CD14-positive monocyte (primary cell): ENCODE measurements at regions not wholly inside any gene's neighbourhood (a gene's known extent, or its start where the extent isn't known, plus 50 kb on each side); places are given as distances from the start of the nearest gene placed in this dataset.

Experiments used
- DNase-seq, 3 donors: peaks; one replicate each; pipeline ENCODE4 v3.0.0-alpha.2; 2011 to 2022
- H2AFZ ChIP-seq: 2 replicates; pipeline ENCODE4 v1.6.0; 2012; ENCODE audit warnings: mild to moderate bottlenecking, low read depth, low read length, inconsistent platforms; ENCODE audit not compliant: insufficient read depth, poor library complexity, severe bottlenecking
- H3K27ac ChIP-seq, 2 donors: 1 replicate in 1 of 2; 2 replicates in 1 of 2; pipeline ENCODE4 v1.5.1; 2012 to 2013; ENCODE audit warnings: low read length in 2 of 2, control low read depth in 1 of 2, inconsistent platforms in 1 of 2, low read depth in 1 of 2, mild to moderate bottlenecking in 1 of 2
- H3K27me3 ChIP-seq, 2 donors: one replicate each; pipeline versions ENCODE4 v1.6.0 to v1.6.1; 2011 to 2013; ENCODE audit warnings: low read length in 2 of 2; ENCODE audit not compliant: control insufficient read depth in 2 of 2, insufficient read depth in 2 of 2
- H3K36me3 ChIP-seq, 2 donors: replicated peaks in 1 of 2; 1 replicate in 1 of 2; 2 replicates in 1 of 2; pipeline versions ENCODE4 v1.5.1 to v1.6.1; 2012 to 2013; ENCODE audit warnings: low read length in 2 of 2, control low read depth in 1 of 2, inconsistent platforms in 1 of 2, mild to moderate bottlenecking in 1 of 2; ENCODE audit not compliant: insufficient read depth in 2 of 2, control insufficient read depth in 1 of 2
- H3K4me1 ChIP-seq, 2 donors: 1 replicate in 1 of 2; 2 replicates in 1 of 2; pipeline versions ENCODE4 v1.5.1 to v1.6.1; 2012 to 2013; ENCODE audit warnings: low read length in 2 of 2, control low read depth in 1 of 2, inconsistent platforms in 1 of 2, mild to moderate bottlenecking in 1 of 2, moderate library complexity in 1 of 2; ENCODE audit not compliant: insufficient read depth in 2 of 2, control insufficient read depth in 1 of 2
- H3K4me2 ChIP-seq: replicated peaks from 2 replicates; pipeline ENCODE3; 2012; ENCODE audit warnings: low read length, moderate library complexity, mild to moderate bottlenecking; ENCODE audit not compliant: poor library complexity, severe bottlenecking; ENCODE audit errors: extremely low read depth
- H3K4me3 ChIP-seq, 3 experiments: fragments of 200-600 bp in 1 of 3; sonication (generic) in 1 of 3; replicated peaks in 1 of 3; 1 replicate in 2 of 3; 2 replicates in 1 of 3; pipeline ENCODE4 v1.5.1; 2011 to 2013; ENCODE audit warnings: low read length in 3 of 3, mild to moderate bottlenecking in 3 of 3, control low read depth in 2 of 3, low read depth in 2 of 3, inconsistent platforms in 1 of 3, moderate library complexity in 1 of 3
- H3K79me2 ChIP-seq: 2 replicates; pipeline ENCODE4 v1.6.0; 2012; ENCODE audit warnings: mild to moderate bottlenecking, control low read depth, inconsistent platforms, low read length, moderate library complexity; ENCODE audit not compliant: insufficient read depth
- H3K9ac ChIP-seq: 2 replicates; pipeline ENCODE4 v1.6.0; 2017; ENCODE audit warnings: low read length, mild to moderate bottlenecking; ENCODE audit not compliant: insufficient read depth, poor library complexity, severe bottlenecking
- H3K9me3 ChIP-seq, 2 donors: replicated peaks in 1 of 2; 1 replicate in 1 of 2; 2 replicates in 1 of 2; pipeline versions ENCODE4 v1.5.1 to v1.6.1; 2012 to 2013; ENCODE audit warnings: low read length in 2 of 2, control low read depth in 1 of 2; ENCODE audit not compliant: control insufficient read depth in 1 of 2, insufficient read depth in 1 of 2
- H4K20me1 ChIP-seq: 2 replicates; pipeline ENCODE4 v1.6.0; 2012; ENCODE audit warnings: mild to moderate bottlenecking, low read length, control low read depth, moderate library complexity; ENCODE audit not compliant: insufficient read depth
- H3K27ac Mint-ChIP-seq, 7 donors: one replicate each; pipeline ENCODE4 v1.8.0; 2020; ENCODE audit warnings: mild to moderate bottlenecking in 7 of 7, mixed read lengths in 7 of 7, moderate library complexity in 6 of 7, inconsistent platforms in 2 of 7
- H3K27me3 Mint-ChIP-seq, 3 donors: one replicate each; pipeline ENCODE4 v1.8.0; 2021 to 2022; ENCODE audit warnings: low read depth in 3 of 3, mild to moderate bottlenecking in 3 of 3, mixed read lengths in 3 of 3, moderate library complexity in 3 of 3, inconsistent platforms in 1 of 3
- H3K36me3 Mint-ChIP-seq, 2 donors: one replicate each; pipeline ENCODE4 v1.8.0; 2020; ENCODE audit warnings: mixed read lengths in 2 of 2, inconsistent platforms in 1 of 2, mild to moderate bottlenecking in 1 of 2
- H3K4me1 Mint-ChIP-seq: one replicate; pipeline ENCODE4 v1.8.0; 2020; ENCODE audit warnings: mild to moderate bottlenecking, mixed read lengths
- H3K4me3 Mint-ChIP-seq, 2 donors: one replicate each; pipeline ENCODE4 v1.8.0; 2020; ENCODE audit warnings: mild to moderate bottlenecking in 2 of 2, mixed read lengths in 2 of 2, moderate library complexity in 1 of 2
- H3K9me3 Mint-ChIP-seq, 7 donors: one replicate each; pipeline ENCODE4 v1.8.0; 2020 to 2022; ENCODE audit warnings: mixed read lengths in 7 of 7, mild to moderate bottlenecking in 6 of 7, moderate library complexity in 6 of 7, inconsistent platforms in 2 of 7
- WGBS: methylation state at CpG from one replicate; pipeline ENCODE4 v1.1.5; 2013; ENCODE audit warnings: missing lambda C conversion rate; ENCODE audit not compliant: insufficient coverage; 5-methylcytosine and 5-hydroxymethylcytosine counted together
- intact Hi-C, 2 donors: fragments of 100-400 bp; cut with micrococcal nuclease; formaldehyde crosslinking; loops; one replicate each; pipeline versions ENCODE4 v1.15.0 to v1.15.1; 2023
- TF ChIP-seq, protein P1 (sequence below): fragments of 200-600 bp; IDR thresholded peaks from one replicate; pipeline ENCODE4 v1.8.0; 2022; ENCODE audit warnings: antibody characterized with exemption, mild to moderate bottlenecking

DNA sequence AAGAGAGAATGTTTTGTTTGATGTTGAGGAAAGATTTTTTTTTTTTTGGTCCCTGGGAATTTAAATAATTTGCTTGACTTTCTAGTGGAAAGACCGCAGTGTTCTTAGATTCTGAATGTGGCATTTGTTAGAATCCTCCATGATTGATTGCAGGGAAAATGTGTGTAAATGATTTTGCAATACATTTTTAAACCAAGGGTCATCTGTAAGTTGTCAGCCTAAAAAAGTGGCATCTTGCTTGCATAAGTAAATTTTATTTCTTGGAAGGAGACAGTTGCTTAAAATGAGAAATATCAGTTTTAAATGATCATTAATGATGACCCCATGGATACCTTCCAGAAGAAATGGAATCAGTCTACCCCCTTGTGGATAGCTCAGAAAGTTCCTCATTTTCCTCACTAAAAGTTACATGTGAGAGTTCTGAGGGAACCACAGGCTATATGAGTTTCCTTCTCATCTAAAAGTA is 105.1 kb upstream of the SLC25A48 start:
- H3K4me3 Mint-ChIP-seq, result no peak overlapping the region
- H3K9ac ChIP-seq, result no peak overlapping the region
- no peaks in the 10 kb centered on the region for H3K9me3 Mint-ChIP-seq
- H2AFZ ChIP-seq, result no peak overlapping the region
- no peak overlapping the region for H3K27ac ChIP-seq
- TF ChIP-seq, protein P1, sequence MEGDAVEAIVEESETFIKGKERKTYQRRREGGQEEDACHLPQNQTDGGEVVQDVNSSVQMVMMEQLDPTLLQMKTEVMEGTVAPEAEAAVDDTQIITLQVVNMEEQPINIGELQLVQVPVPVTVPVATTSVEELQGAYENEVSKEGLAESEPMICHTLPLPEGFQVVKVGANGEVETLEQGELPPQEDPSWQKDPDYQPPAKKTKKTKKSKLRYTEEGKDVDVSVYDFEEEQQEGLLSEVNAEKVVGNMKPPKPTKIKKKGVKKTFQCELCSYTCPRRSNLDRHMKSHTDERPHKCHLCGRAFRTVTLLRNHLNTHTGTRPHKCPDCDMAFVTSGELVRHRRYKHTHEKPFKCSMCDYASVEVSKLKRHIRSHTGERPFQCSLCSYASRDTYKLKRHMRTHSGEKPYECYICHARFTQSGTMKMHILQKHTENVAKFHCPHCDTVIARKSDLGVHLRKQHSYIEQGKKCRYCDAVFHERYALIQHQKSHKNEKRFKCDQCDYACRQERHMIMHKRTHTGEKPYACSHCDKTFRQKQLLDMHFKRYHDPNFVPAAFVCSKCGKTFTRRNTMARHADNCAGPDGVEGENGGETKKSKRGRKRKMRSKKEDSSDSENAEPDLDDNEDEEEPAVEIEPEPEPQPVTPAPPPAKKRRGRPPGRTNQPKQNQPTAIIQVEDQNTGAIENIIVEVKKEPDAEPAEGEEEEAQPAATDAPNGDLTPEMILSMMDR, result peak; percentile 9
- no peaks in the 10 kb centered on the region for H3K27me3 ChIP-seq
- H3K4me3 ChIP-seq, result no peak overlapping the region
- intact Hi-C loops, result no loop called here
- no peak overlapping the region for H3K4me2 ChIP-seq
- H3K27ac Mint-ChIP-seq, result no peak overlapping the region
- 71% methylated on average over 1 of the region's 1 CpG for WGBS
- H3K4me1 ChIP-seq, result no peaks in the 10 kb centered on the region
- no peaks in the 10 kb centered on the region for H4K20me1 ChIP-seq
- no peaks in the 10 kb centered on the region for H3K27me3 Mint-ChIP-seq
- no peaks in the 10 kb centered on the region for H3K9me3 ChIP-seq
- no peaks in the 10 kb centered on the region for H3K79me2 ChIP-seq
- H3K36me3 ChIP-seq, result no peaks in the 10 kb centered on the region
- no peak for DNase-seq
- H3K36me3 Mint-ChIP-seq, result no peaks in the 10 kb centered on the region
- H3K4me1 Mint-ChIP-seq, result no peaks in the 10 kb centered on the region

DNA sequence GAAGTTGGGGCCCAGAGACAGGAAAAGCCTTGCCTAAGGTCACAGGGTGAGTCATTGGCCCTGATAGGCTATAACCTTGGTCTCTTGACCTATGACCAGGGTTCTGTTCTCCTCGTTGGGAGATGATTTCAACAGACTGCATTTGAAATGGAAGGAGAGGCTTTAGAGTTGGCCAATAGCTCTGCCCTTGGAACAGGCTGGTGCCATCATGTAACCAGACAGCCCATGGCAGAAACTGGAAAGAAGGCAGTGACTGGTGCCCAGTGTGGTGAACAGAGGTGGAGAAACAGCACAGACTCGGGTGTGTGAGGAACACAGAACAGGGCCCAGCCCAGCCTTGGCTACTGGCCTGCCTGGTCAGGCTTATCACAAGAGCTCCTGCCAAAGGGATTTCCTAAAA is 109.8 kb upstream of the SLC25A48 start:
- Mint-ChIP-seq H3K27me3 (no peaks in the 10 kb centered on the region), H3K4me1 (no peaks in the 10 kb centered on the region), H3K4me3 (no peak overlapping the region), H3K36me3 (no peaks in the 10 kb centered on the region), H3K9me3 (no peaks in the 10 kb centered on the region), H3K27ac (no peak overlapping the region)
- no peaks in the 10 kb centered on the region for H3K36me3 ChIP-seq
- no peak for DNase-seq
- H3K9ac ChIP-seq, result no peak overlapping the region
- no peaks in the 10 kb centered on the region for H3K4me1 ChIP-seq
- TF ChIP-seq, protein P1, result no peak
- no peak overlapping the region for H3K4me3 ChIP-seq
- no peaks in the 10 kb centered on the region for H3K79me2 ChIP-seq
- WGBS, result 50% methylated on average over 2 of the region's 2 CpGs
- no peaks in the 10 kb centered on the region for H3K9me3 ChIP-seq
- no peaks in the 10 kb centered on the region for H3K27me3 ChIP-seq
- no peak overlapping the region for H2AFZ ChIP-seq
- no peak overlapping the region for H3K4me2 ChIP-seq
- no peaks in the 10 kb centered on the region for H4K20me1 ChIP-seq
- no peak overlapping the region for H3K27ac ChIP-seq
- intact Hi-C loops, result no loop called here
